ENCODE measurements at regions not wholly inside any gene's neighbourhood (a gene's known extent, or its start where the extent isn't known, plus 50 kb on each side); places are given as distances from the start of the nearest gene placed in this dataset.

DNA sequence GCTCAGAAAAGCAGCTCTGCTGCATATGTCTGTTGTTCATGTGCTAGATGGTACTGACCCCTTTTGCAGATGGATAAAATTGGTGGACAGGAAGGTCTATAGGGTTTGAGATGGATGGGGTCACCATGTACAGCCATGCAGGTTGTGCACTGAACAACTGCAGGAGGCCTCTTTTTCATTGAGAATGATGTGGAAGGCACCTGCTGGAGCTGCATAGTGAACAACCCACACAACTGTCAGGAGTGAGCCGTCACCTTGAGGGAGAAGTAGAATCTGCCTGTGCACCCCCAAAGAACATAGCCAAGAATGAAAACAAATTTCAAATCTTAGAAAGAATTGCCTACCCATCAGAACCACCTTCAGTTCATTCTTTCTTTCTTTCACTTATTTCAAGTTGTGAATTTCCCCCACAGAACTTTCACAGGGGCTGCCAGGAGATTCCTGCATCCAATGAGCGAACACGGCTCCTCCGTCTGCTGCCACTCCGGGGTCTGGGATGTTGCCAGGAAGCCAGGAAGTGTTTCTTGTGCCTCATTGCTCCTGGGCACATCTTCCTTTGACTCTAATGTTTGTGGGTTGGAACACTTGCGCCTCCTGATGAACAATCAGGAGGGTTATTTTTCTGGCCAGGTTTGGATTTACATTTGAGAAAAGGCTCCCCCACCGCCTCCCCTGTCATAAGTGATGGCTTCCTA is 53.7 kb upstream of the DOCK1 start:
- DNase-seq, result no peak

DNA sequence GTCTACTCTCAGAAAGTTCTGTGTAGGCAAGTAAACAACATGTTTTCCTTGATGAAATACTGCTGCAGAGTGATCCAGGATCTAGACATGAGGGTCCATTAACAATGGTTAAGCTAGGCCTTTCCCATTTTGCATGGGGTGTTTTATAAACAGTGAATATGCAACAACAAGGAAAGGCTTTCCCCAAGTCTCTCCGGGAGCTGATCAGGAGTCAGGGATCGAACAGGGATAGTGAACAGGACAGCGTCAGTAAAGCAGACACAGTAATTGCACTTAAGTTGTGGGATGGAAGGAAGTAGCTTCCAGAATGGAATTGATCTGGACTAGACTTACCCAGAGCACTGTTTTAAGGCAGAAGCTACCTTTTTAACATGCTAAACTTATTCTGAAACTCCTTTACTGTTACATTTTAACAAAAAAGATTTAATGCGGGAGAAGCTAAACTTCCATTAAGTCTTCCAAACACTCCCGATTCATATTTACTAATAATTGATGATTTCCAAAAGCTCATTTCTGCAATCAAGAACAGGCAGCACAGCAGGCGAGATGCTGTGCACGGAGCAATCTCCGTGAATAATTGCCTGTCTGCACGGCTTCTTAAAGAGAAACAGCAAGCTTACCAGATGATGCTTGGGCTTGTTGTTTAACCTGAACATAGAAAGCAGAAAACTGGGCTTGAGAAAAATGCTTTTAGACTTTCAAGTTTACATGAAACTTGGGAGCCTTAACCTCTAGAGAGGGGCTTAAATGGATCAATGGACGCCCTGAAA is 50.3 kb upstream of the DOCK1 start:
- no peak for DNase-seq
